Activated B cell treated with CpG ODN at 0.5 μM for 24 hours (primary cell): ENCODE measurements at regions not wholly inside any gene's neighbourhood (a gene's known extent, or its start where the extent isn't known, plus 50 kb on each side); places are given as distances from the start of the nearest gene placed in this dataset.

Experiments
- ATAC-seq: fragments of 200-7000 bp; cut with Tn5 transposase; one replicate; pipeline ENCODE4 v1.10.0; 2021; ENCODE audit warnings: low read depth, mild to moderate bottlenecking, moderate library complexity
- CTCF ChIA-PET: fragments of 350-600 bp; sonication (Branson Sonifier 250); formaldehyde crosslinking; loops from one replicate; lab custom pipeline; 2021; ENCODE audit warnings: antibody characterized with exemption; lab: Charles Lee
- POLR2A ChIA-PET: fragments of 350-600 bp; sonication (Branson Sonifier 250); formaldehyde crosslinking; loops from one replicate; lab custom pipeline; 2021; ENCODE audit warnings: antibody characterized with exemption; lab: Charles Lee
- DNase-seq: peaks from one replicate; pipeline ENCODE4 v3.0.0; 2022
- H3K27ac Mint-ChIP-seq: one replicate; pipeline ENCODE4 v1.8.0; 2020; ENCODE audit warnings: mixed read lengths
- H3K27me3 Mint-ChIP-seq: one replicate; pipeline ENCODE4 v1.8.0; 2021; ENCODE audit warnings: mixed read lengths
- H3K36me3 Mint-ChIP-seq: one replicate; pipeline ENCODE4 v1.8.0; 2021; ENCODE audit warnings: low read depth, mixed read lengths
- H3K4me1 Mint-ChIP-seq: one replicate; pipeline ENCODE4 v1.8.0; 2021; ENCODE audit warnings: mixed read lengths
- H3K4me3 Mint-ChIP-seq: one replicate; pipeline ENCODE4 v1.8.0; 2020; ENCODE audit warnings: mild to moderate bottlenecking, mixed read lengths
- H3K9me3 Mint-ChIP-seq: one replicate; pipeline ENCODE4 v1.8.0; 2020; ENCODE audit warnings: mixed read lengths
- CTCF ChIP-seq: fragments of 200-600 bp; IDR thresholded peaks from one replicate; pipeline ENCODE4 v1.8.0; 2022; ENCODE audit warnings: antibody characterized with exemption, mild to moderate bottlenecking
- intact Hi-C: fragments of 100-400 bp; cut with micrococcal nuclease; formaldehyde crosslinking; loops from one replicate; pipeline ENCODE4 v1.15.1; 2024

- intact Hi-C loops: no loop called here
- H3K27ac Mint-ChIP-seq: no peak overlapping the region
- TF ChIP-seq CTCF: no peak
- H3K9me3 Mint-ChIP-seq: peaks cover 3% of the 10 kb centered on the region
- H3K36me3 Mint-ChIP-seq: no peaks in the 10 kb centered on the region
- no peaks in the 10 kb centered on the region for H3K27me3 Mint-ChIP-seq
- DNase-seq (no peak), ATAC-seq (no peak)
- no peak overlapping the region for H3K4me3 Mint-ChIP-seq
- ChIA-PET POLR2A (no interaction called here), CTCF (no interaction called here)
- H3K4me1 Mint-ChIP-seq: no peaks in the 10 kb centered on the region
Measured at GRCh38 chr16:65409510-65409909, 287.6 kb upstream of the CDH11 start.

GRCh38 chr16:65406933-65407332 lies 285.1 kb upstream of the CDH11 start:
- ATAC-seq (no peak), DNase-seq (no peak)
- peaks cover 3% of the 10 kb centered on the region for H3K9me3 Mint-ChIP-seq
- intact Hi-C loops: no loop called here
- POLR2A ChIA-PET: no interaction called here
- CTCF ChIA-PET: no interaction called here
- no peak overlapping the region for H3K27ac Mint-ChIP-seq
- no peaks in the 10 kb centered on the region for H3K36me3 Mint-ChIP-seq
- no peaks in the 10 kb centered on the region for H3K27me3 Mint-ChIP-seq
- H3K4me3 Mint-ChIP-seq: no peak overlapping the region
- TF ChIP-seq CTCF: no peak
- H3K4me1 Mint-ChIP-seq: no peaks in the 10 kb centered on the region

GRCh38 chr16:65406116-65406515 lies 284.3 kb upstream of the CDH11 start:
- H3K4me3 Mint-ChIP-seq: no peak overlapping the region
- no peak for ATAC-seq
- ChIA-PET CTCF (no interaction called here), POLR2A (no interaction called here)
- DNase-seq: no peak
- intact Hi-C loops: no loop called here
- H3K27ac Mint-ChIP-seq: no peak overlapping the region
- H3K9me3 Mint-ChIP-seq: peaks cover 3% of the 10 kb centered on the region
- no peaks in the 10 kb centered on the region for H3K36me3 Mint-ChIP-seq
- H3K4me1 Mint-ChIP-seq: no peaks in the 10 kb centered on the region
- no peak for TF ChIP-seq CTCF
- no peaks in the 10 kb centered on the region for H3K27me3 Mint-ChIP-seq

- H3K4me3 Mint-ChIP-seq: no peak overlapping the region
- intact Hi-C loops: no loop called here
- no peaks in the 10 kb centered on the region for H3K4me1 Mint-ChIP-seq
- H3K27me3 Mint-ChIP-seq: no peaks in the 10 kb centered on the region
- ATAC-seq: no peak
- H3K36me3 Mint-ChIP-seq: no peaks in the 10 kb centered on the region
- CTCF ChIA-PET: no interaction called here
- TF ChIP-seq CTCF: no peak
- no peaks in the 10 kb centered on the region for H3K9me3 Mint-ChIP-seq
- no peak for DNase-seq
- H3K27ac Mint-ChIP-seq: no peak overlapping the region
- POLR2A ChIA-PET: no interaction called here
Measured at GRCh38 chr16:65394281-65394680, 272.4 kb upstream of the CDH11 start.

GRCh38 chr16:65392806-65393565 lies 271.1 kb upstream of the CDH11 start:
- ChIA-PET CTCF (no interaction called here), POLR2A (no interaction called here)
- DNase-seq (no peak), ATAC-seq (no peak)
- Mint-ChIP-seq H3K27ac (no peak overlapping the region), H3K36me3 (no peaks in the 10 kb centered on the region), H3K9me3 (peaks cover 2% of the 10 kb centered on the region), H3K27me3 (no peaks in the 10 kb centered on the region), H3K4me3 (no peak overlapping the region), H3K4me1 (no peaks in the 10 kb centered on the region)
- TF ChIP-seq CTCF: no peak
- intact Hi-C loops: no loop called here
